H1 (cell line): ENCODE measurements at regions not wholly inside any gene's neighbourhood (a gene's known extent, or its start where the extent isn't known, plus 50 kb on each side); places are given as distances from the start of the nearest gene placed in this dataset.

ENCODE experiments used
- CTCF ChIA-PET: fragments of 300-600 bp; sonication (Branson Sonifier 250); formaldehyde crosslinking; loops from one replicate; lab custom pipeline; 2021; ENCODE audit not compliant: partially characterized antibody; lab: Charles Lee
- POLR2A ChIA-PET: fragments of 300-600 bp; sonication (Branson Sonifier 250); formaldehyde crosslinking; loops from one replicate; lab custom pipeline; 2021; ENCODE audit warnings: inconsistent platforms; ENCODE audit not compliant: partially characterized antibody; lab: Charles Lee
- DNase-seq, 2 experiments: peaks; one replicate each; pipeline versions ENCODE4 v3.0.0 to v3.0.0-alpha.2; 2010 to 2022; ENCODE audit warnings: low spot score in 2 of 2, low read depth in 1 of 2, mixed read lengths in 1 of 2
- FAIRE-seq: peaks from 2 replicates; lab custom pipeline; 2011; peaks lifted over from hg19 to GRCh38; lab: Jason Lieb, UNC
- H2AFZ ChIP-seq: 2 replicates; pipeline ENCODE4 v1.8.1; 2012; ENCODE audit warnings: low read length, inconsistent platforms
- H2AK5ac ChIP-seq: 2 replicates; pipeline ENCODE4 v1.6.1; 2013; ENCODE audit warnings: low read depth, low read length
- H2BK120ac ChIP-seq: replicated peaks from 2 replicates; pipeline ENCODE3; 2013; ENCODE audit warnings: low read depth, low read length, inconsistent platforms
- H2BK12ac ChIP-seq: 2 replicates; pipeline ENCODE4 v1.6.1; 2013; ENCODE audit warnings: low read depth, low read length
- H2BK15ac ChIP-seq: 2 replicates; pipeline ENCODE4 v1.6.1; 2013; ENCODE audit warnings: low read length
- H2BK20ac ChIP-seq: 2 replicates; pipeline ENCODE4 v1.6.1; 2013; ENCODE audit warnings: low read length
- H2BK5ac ChIP-seq: 2 replicates; pipeline ENCODE4 v1.6.1; 2013; ENCODE audit warnings: low read depth, low read length
- H3K14ac ChIP-seq: 2 replicates; pipeline ENCODE4 v1.6.1; 2013; ENCODE audit warnings: inconsistent platforms; ENCODE audit not compliant: insufficient read length
- H3K18ac ChIP-seq: 2 replicates; pipeline ENCODE4 v1.6.1; 2013; ENCODE audit warnings: low read length; ENCODE audit errors: extremely low read depth
- H3K23ac ChIP-seq: 2 replicates; pipeline ENCODE4 v1.6.1; 2013; ENCODE audit warnings: inconsistent platforms; ENCODE audit not compliant: insufficient read length
- H3K23me2 ChIP-seq: 2 replicates; pipeline ENCODE4 v1.6.1; 2013; ENCODE audit warnings: low read depth, low read length
- H3K27ac ChIP-seq: 2 replicates; pipeline ENCODE4 v1.6.1; 2011; ENCODE audit warnings: low read depth, low read length, inconsistent platforms
- H3K27me3 ChIP-seq, 4 experiments: replicated peaks in 1 of 4; 1 replicate in 1 of 4; 2 replicates in 3 of 4; pipeline versions ENCODE4 v1.6.1 to v1.8.1; 2011 to 2013; ENCODE audit warnings: low read length in 3 of 4, mild to moderate bottlenecking in 3 of 4, inconsistent platforms in 2 of 4, mixed read lengths in 2 of 4, moderate library complexity in 1 of 4; ENCODE audit not compliant: control insufficient read depth in 3 of 4, insufficient read depth in 3 of 4; ENCODE audit errors: extremely low read depth in 1 of 4
- H3K36me3 ChIP-seq, 4 experiments: 2 replicates each; pipeline versions ENCODE4 v1.6.1 to v1.8.1; 2011 to 2013; ENCODE audit warnings: mild to moderate bottlenecking in 4 of 4, low read length in 3 of 4, moderate library complexity in 2 of 4, control low read depth in 1 of 4, inconsistent platforms in 1 of 4; ENCODE audit not compliant: insufficient read depth in 4 of 4, control insufficient read depth in 2 of 4
- H3K4ac ChIP-seq: replicated peaks from 2 replicates; pipeline ENCODE3; 2013; ENCODE audit warnings: low read length, low read depth, mixed read lengths, inconsistent platforms; ENCODE audit not compliant: insufficient read length
- H3K4me1 ChIP-seq, 4 experiments: replicated peaks in 1 of 4; 1 replicate in 1 of 4; 2 replicates in 3 of 4; pipeline versions ENCODE4 v1.6.1 to v1.8.1; 2011 to 2013; ENCODE audit warnings: low read length in 3 of 4, inconsistent platforms in 2 of 4, mixed read lengths in 1 of 4; ENCODE audit not compliant: insufficient read depth in 4 of 4, control insufficient read depth in 3 of 4
- H3K4me2 ChIP-seq, 2 experiments: 2 replicates each; pipeline versions ENCODE4 v1.6.1 to v1.8.1; 2011 to 2013; ENCODE audit warnings: low read depth in 2 of 2, low read length in 2 of 2, control low read depth in 1 of 2, inconsistent platforms in 1 of 2, mild to moderate bottlenecking in 1 of 2; ENCODE audit not compliant: insufficient read depth in 1 of 2
- H3K4me3 ChIP-seq, 4 experiments: fragments of 200-600, 300-600 bp in 1 of 4; sonication (generic), shearing (Covaris generic), sonication (Bioruptor Twin) in 1 of 4; 2 replicates each; pipeline versions ENCODE4 v1.5.1 to v1.8.1; 2011 to 2016; ENCODE audit warnings: low read length in 4 of 4, low read depth in 3 of 4, control low read depth in 2 of 4, inconsistent platforms in 2 of 4, mild to moderate bottlenecking in 2 of 4, mixed read lengths in 1 of 4, moderate library complexity in 1 of 4; ENCODE audit not compliant: insufficient read depth in 2 of 4; ENCODE audit errors: extremely low read depth in 1 of 4
- H3K56ac ChIP-seq: replicated peaks from 2 replicates; pipeline ENCODE3; 2013; ENCODE audit warnings: low read depth, mild to moderate bottlenecking, mixed read lengths, low read length, inconsistent platforms; ENCODE audit not compliant: insufficient read length
- H3K79me1 ChIP-seq: 2 replicates; pipeline ENCODE4 v1.6.1; 2013; ENCODE audit warnings: low read depth, low read length, control low read depth
- H3K79me2 ChIP-seq, 2 experiments: 2 replicates each; pipeline versions ENCODE4 v1.6.1 to v1.8.1; 2012 to 2013; ENCODE audit warnings: low read length in 2 of 2, mild to moderate bottlenecking in 2 of 2, inconsistent platforms in 1 of 2; ENCODE audit not compliant: insufficient read depth in 2 of 2, control insufficient read depth in 1 of 2
- H3K9ac ChIP-seq, 4 experiments: replicated peaks in 1 of 4; 1 replicate in 1 of 4; 2 replicates in 3 of 4; pipeline versions ENCODE4 v1.6.1 to v1.8.1; 2011 to 2013; ENCODE audit warnings: low read depth in 3 of 4, low read length in 3 of 4, control low read depth in 2 of 4, mild to moderate bottlenecking in 2 of 4, moderate library complexity in 2 of 4, inconsistent platforms in 1 of 4; ENCODE audit errors: extremely low read depth in 1 of 4
- H3K9me3 ChIP-seq, 2 experiments: 2 replicates each; pipeline versions ENCODE4 v1.6.1 to v1.8.1; 2012 to 2013; ENCODE audit warnings: mild to moderate bottlenecking in 2 of 2, moderate library complexity in 2 of 2, control low read depth in 1 of 2, inconsistent platforms in 1 of 2, low read depth in 1 of 2, low read length in 1 of 2, mixed read lengths in 1 of 2; ENCODE audit not compliant: insufficient read depth in 2 of 2
- H4K20me1 ChIP-seq, 2 experiments: replicated peaks in 1 of 2; 2 replicates each; pipeline versions ENCODE3 to v1.8.1; 2011 to 2013; ENCODE audit warnings: inconsistent platforms in 2 of 2, low read length in 2 of 2, mild to moderate bottlenecking in 1 of 2; ENCODE audit not compliant: insufficient read depth in 2 of 2, control insufficient read depth in 1 of 2
- H4K5ac ChIP-seq: 2 replicates; pipeline ENCODE4 v1.6.1; 2013; ENCODE audit warnings: low read length, low read depth, mixed read lengths, inconsistent platforms; ENCODE audit not compliant: insufficient read length
- H4K8ac ChIP-seq: 2 replicates; pipeline ENCODE4 v1.8.0; 2013; ENCODE audit warnings: mild to moderate bottlenecking, moderate library complexity, low read length, inconsistent platforms; ENCODE audit not compliant: insufficient read depth; ENCODE audit errors: extremely low read depth
- H4K91ac ChIP-seq: replicated peaks from 2 replicates; pipeline ENCODE3; 2013; ENCODE audit warnings: low read length, mixed read lengths, inconsistent platforms; ENCODE audit not compliant: insufficient read length
- ASH2L ChIP-seq: fragments of 200-600, 300-600 bp; sonication (generic); IDR thresholded peaks from one replicate; pipeline ENCODE4 v1.7.1; 2017; ENCODE audit warnings: low read length
- HDAC2 ChIP-seq, 2 experiments: fragments of 300-600 bp in 1 of 2; sonication (generic) in 1 of 2; IDR thresholded peaks; 2 replicates each; pipeline ENCODE4 v1.6.1; 2011 to 2012; ENCODE audit warnings: low read depth in 2 of 2, low read length in 2 of 2, mild to moderate bottlenecking in 2 of 2, moderate library complexity in 2 of 2, borderline replicate concordance in 1 of 2, inconsistent platforms in 1 of 2
- NRF1 ChIP-seq: IDR thresholded peaks from 2 replicates; pipeline ENCODE4 v1.6.1; 2011; ENCODE audit warnings: mild to moderate bottlenecking, low read depth, low read length, improper control_type of control experiment
- POLR2AphosphoS5 ChIP-seq: IDR thresholded peaks from 2 replicates; pipeline ENCODE4 v1.6.1; 2011; ENCODE audit warnings: low read depth, low read length
- POU5F1 ChIP-seq: IDR thresholded peaks from 2 replicates; pipeline ENCODE4 v1.6.1; 2011; ENCODE audit warnings: low read depth, mild to moderate bottlenecking, low read length, moderate library complexity
- RXRA ChIP-seq: IDR thresholded peaks from 2 replicates; pipeline ENCODE4 v1.6.1; 2011; ENCODE audit warnings: low read depth, mild to moderate bottlenecking, low read length, moderate library complexity; ENCODE audit not compliant: insufficient read depth
- SAP30 ChIP-seq: fragments of 300-600 bp; sonication (generic); IDR thresholded peaks from 2 replicates; pipeline ENCODE4 v1.7.1; 2012; ENCODE audit warnings: low read length, moderate library complexity, mild to moderate bottlenecking, inconsistent platforms; ENCODE audit not compliant: insufficient read depth, insufficient replicate concordance
- SP1 ChIP-seq: IDR thresholded peaks from 2 replicates; pipeline ENCODE4 v1.6.1; 2011; ENCODE audit warnings: low read depth, low read length
- TCF12 ChIP-seq: IDR thresholded peaks from 2 replicates; pipeline ENCODE4 v1.6.1; 2011; ENCODE audit warnings: low read depth, mild to moderate bottlenecking, low read length
- YY1 ChIP-seq: IDR thresholded peaks from 2 replicates; pipeline ENCODE4 v1.6.1; 2011; ENCODE audit warnings: low read depth, mild to moderate bottlenecking, low read length
- WGBS, 2 experiments: shearing (Covaris generic) in 1 of 2; methylation state at CpG; one replicate each; pipeline versions ENCODE4 v1.1.6 to v1.1.7; 2013 to 2015; ENCODE audit warnings: low lambda C conversion rate in 2 of 2, mixed read lengths in 2 of 2, inconsistent platforms in 1 of 2, low coverage in 1 of 2, missing lambda C conversion rate in 1 of 2; ENCODE audit not compliant: insufficient replicate concordance in 2 of 2, insufficient coverage in 1 of 2, insufficient read length in 1 of 2; ENCODE audit errors: extremely low coverage in 1 of 2, missing lambda C conversion rate in 1 of 2; 5-methylcytosine and 5-hydroxymethylcytosine counted together
- TF ChIP-seq, protein P1 (sequence below): IDR thresholded peaks from 2 replicates; pipeline ENCODE4 v1.6.1; 2012; ENCODE audit warnings: low read length, inconsistent platforms
- TF ChIP-seq, protein P2 (sequence below): IDR thresholded peaks from 2 replicates; pipeline ENCODE4 v1.6.1; 2011; ENCODE audit warnings: low read length, improper control_type of control experiment

DNA sequence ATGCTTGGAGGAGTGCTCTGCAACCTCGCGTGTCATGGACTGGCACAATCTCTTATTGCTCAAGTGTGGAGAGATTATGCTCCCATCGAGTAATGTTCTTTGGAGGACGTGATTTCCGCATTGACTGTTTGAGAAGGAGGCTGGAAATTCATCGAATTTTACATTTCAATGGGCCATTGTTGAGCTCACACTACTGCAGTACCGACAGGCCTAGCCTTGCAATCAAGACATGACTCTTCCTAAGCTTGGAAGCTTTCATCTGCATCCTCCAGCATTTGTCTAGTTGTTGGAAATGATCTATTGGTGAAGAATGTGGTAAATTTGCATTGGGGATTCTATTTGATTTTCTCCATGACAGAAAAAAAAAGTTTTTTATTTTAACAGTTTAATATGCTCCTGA is 156.8 kb downstream of the FZD1 start:
- H3K79me2 ChIP-seq = no peaks in the 10 kb centered on the region
- no peak overlapping the region for H3K14ac ChIP-seq
- CTCF ChIA-PET = no interaction called here
- no peak overlapping the region for H3K18ac ChIP-seq
- H2AFZ ChIP-seq = no peak overlapping the region
- no peak overlapping the region for H3K4ac ChIP-seq
- peaks cover 0 to 1% (median 0%) of the 10 kb centered on the region in 4 experiments; a peak in 1 of 7 replicates for H3K27me3 ChIP-seq
- H3K36me3 ChIP-seq = no peaks in the 10 kb centered on the region
- no peaks in the 10 kb centered on the region for H4K20me1 ChIP-seq
- no peak for DNase-seq
- H2BK5ac ChIP-seq = no peak overlapping the region
- no peak overlapping the region for H4K5ac ChIP-seq
- peak; percentile 73 for FAIRE-seq
- no peak overlapping the region for H2BK20ac ChIP-seq
- H4K8ac ChIP-seq = no peak overlapping the region
- no peak overlapping the region for H3K27ac ChIP-seq
- no peak overlapping the region for H3K23ac ChIP-seq
- H2BK12ac ChIP-seq = no peak overlapping the region
- WGBS, 2 experiments = 38% methylated on average over 7 of the region's 7 CpGs; no CpG with 5 or more reads in 1 of the 2 experiments
- H3K9ac ChIP-seq = no peak overlapping the region
- H3K4me1 ChIP-seq = peaks cover 0 to 4% (median 1%) of the 10 kb centered on the region in 4 experiments; a peak in 2 of 7 replicates
- H2BK120ac ChIP-seq = no peak overlapping the region
- H3K23me2 ChIP-seq = no peaks in the 10 kb centered on the region
- no peaks in the 10 kb centered on the region for H3K79me1 ChIP-seq
- no peak overlapping the region for H3K56ac ChIP-seq
- no peak overlapping the region; a peak in 1 of 8 replicates for H3K4me3 ChIP-seq
- no peaks in the 10 kb centered on the region for H3K9me3 ChIP-seq
- H3K4me2 ChIP-seq = peak overlapping the region in 1 of 2 experiments; percentile 33; a peak in 1 of 4 replicates
- POLR2A ChIA-PET = no interaction called here
- H2AK5ac ChIP-seq = no peak overlapping the region
- H4K91ac ChIP-seq = no peak overlapping the region
- no peak overlapping the region for H2BK15ac ChIP-seq
- no peak for TF ChIP-seq NRF1
- TF ChIP-seq RXRA = no peak
- no peak for TF ChIP-seq SAP30
- no peak for TF ChIP-seq POLR2AphosphoS5
- TF ChIP-seq, protein P1, sequence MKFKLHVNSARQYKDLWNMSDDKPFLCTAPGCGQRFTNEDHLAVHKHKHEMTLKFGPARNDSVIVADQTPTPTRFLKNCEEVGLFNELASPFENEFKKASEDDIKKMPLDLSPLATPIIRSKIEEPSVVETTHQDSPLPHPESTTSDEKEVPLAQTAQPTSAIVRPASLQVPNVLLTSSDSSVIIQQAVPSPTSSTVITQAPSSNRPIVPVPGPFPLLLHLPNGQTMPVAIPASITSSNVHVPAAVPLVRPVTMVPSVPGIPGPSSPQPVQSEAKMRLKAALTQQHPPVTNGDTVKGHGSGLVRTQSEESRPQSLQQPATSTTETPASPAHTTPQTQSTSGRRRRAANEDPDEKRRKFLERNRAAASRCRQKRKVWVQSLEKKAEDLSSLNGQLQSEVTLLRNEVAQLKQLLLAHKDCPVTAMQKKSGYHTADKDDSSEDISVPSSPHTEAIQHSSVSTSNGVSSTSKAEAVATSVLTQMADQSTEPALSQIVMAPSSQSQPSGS = no peak
- TF ChIP-seq, protein P2, sequence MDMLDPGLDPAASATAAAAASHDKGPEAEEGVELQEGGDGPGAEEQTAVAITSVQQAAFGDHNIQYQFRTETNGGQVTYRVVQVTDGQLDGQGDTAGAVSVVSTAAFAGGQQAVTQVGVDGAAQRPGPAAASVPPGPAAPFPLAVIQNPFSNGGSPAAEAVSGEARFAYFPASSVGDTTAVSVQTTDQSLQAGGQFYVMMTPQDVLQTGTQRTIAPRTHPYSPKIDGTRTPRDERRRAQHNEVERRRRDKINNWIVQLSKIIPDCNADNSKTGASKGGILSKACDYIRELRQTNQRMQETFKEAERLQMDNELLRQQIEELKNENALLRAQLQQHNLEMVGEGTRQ = no peak
- TF ChIP-seq ASH2L = no peak
- no peak for TF ChIP-seq SP1
- TF ChIP-seq TCF12 = no peak
- no peak for TF ChIP-seq HDAC2 (IDR thresholded peaks at IDR 0.05; ENCODE audit: borderline replicate concordance in 1 of 2, low read depth in 2 of 2, low read length in 2 of 2)
- no peak for TF ChIP-seq POU5F1
- TF ChIP-seq YY1 = no peak
